ENCODE measurements at regions not wholly inside any gene's neighbourhood (a gene's known extent, or its start where the extent isn't known, plus 50 kb on each side); places are given as distances from the start of the nearest gene placed in this dataset.
"Not testable (repeated sequence)": the region's sequence is repeated elsewhere in the genome, so short reads cannot be mapped to it uniquely, and the experiment has no call there.

GRCh38 chr7:119256001-119256400 lies 1017.0 kb upstream of the KCND2 start:
- no peaks in the 10 kb centered on the region for H3K27me3 Mint-ChIP-seq
- no peak overlapping the region for H3K4me3 Mint-ChIP-seq
- no peaks in the 10 kb centered on the region for H3K4me1 Mint-ChIP-seq (ENCODE audit: low read depth in 2 of 2)
- DNase-seq (ENCODE audit: low spot score) (no peak), ATAC-seq (no peak)
- H3K27ac Mint-ChIP-seq = no peak overlapping the region
- no peaks in the 10 kb centered on the region for H3K36me3 Mint-ChIP-seq
- H3K9me3 Mint-ChIP-seq = no peaks in the 10 kb centered on the region

DNA sequence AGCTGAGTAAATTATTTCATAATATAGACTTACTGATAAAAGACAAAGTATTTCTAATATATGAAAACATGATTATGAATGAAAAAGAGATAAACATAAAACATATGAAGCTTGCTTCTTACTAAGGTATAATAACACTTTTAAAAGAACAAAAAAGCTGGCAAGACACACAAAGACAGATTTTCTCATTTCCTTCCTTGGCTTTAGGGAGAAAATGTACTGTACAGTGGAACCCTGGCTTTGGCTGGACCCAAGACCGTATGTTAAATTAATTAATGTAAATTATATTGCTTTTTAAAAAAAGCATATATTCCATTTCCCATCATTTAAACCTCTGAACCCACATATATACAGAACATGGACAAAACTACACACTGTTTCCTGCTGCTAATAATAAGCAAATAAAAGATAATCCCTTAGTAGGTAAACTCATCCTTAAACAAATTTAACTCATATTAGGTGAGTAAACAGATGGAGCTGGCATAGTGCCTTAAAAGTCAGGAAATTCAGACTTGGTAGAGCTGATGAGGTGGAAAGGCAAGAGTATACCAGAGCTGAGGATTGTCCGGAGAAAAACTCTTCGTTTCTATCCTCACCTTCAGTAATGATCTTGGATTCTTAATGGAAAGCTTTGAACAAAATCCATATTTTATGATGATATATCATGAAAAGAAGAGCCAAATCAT lies 1016.4 kb upstream of the KCND2 start:
- ATAC-seq = no peak
- H3K4me1 Mint-ChIP-seq (ENCODE audit: low read depth in 2 of 2) = no peaks in the 10 kb centered on the region
- no peaks in the 10 kb centered on the region for H3K27me3 Mint-ChIP-seq
- H3K4me3 Mint-ChIP-seq = no peak overlapping the region
- H3K27ac Mint-ChIP-seq = no peak overlapping the region
- DNase-seq (ENCODE audit: low spot score) = no peak
- no peaks in the 10 kb centered on the region for H3K9me3 Mint-ChIP-seq
- no peaks in the 10 kb centered on the region for H3K36me3 Mint-ChIP-seq

GRCh38 chr7:119266790-119267189 lies 1006.2 kb upstream of the KCND2 start:
- not testable (repeated sequence) for ATAC-seq; H3K27ac Mint-ChIP-seq; H3K36me3 Mint-ChIP-seq; H3K4me3 Mint-ChIP-seq; H3K27me3 Mint-ChIP-seq; DNase-seq (ENCODE audit: low spot score); H3K9me3 Mint-ChIP-seq; H3K4me1 Mint-ChIP-seq (ENCODE audit: low read depth in 2 of 2)

- ATAC-seq (no peak), DNase-seq (ENCODE audit: low spot score) (no peak)
- H3K27ac Mint-ChIP-seq = no peak overlapping the region
- no peaks in the 10 kb centered on the region for H3K36me3 Mint-ChIP-seq
- no peaks in the 10 kb centered on the region for H3K27me3 Mint-ChIP-seq
- no peaks in the 10 kb centered on the region for H3K4me1 Mint-ChIP-seq (ENCODE audit: low read depth in 2 of 2)
- H3K4me3 Mint-ChIP-seq = no peak overlapping the region
- H3K9me3 Mint-ChIP-seq = peaks cover 10% of the 10 kb centered on the region
Observed at GRCh38 chr7:119270045-119270464, 1002.9 kb upstream of the KCND2 start.

- no peaks in the 10 kb centered on the region for H3K27me3 Mint-ChIP-seq
- H3K9me3 Mint-ChIP-seq = peaks cover 10% of the 10 kb centered on the region
- DNase-seq (ENCODE audit: low spot score) (no peak), ATAC-seq (no peak)
- H3K4me3 Mint-ChIP-seq = no peak overlapping the region
- H3K36me3 Mint-ChIP-seq = no peaks in the 10 kb centered on the region
- no peaks in the 10 kb centered on the region for H3K4me1 Mint-ChIP-seq (ENCODE audit: low read depth in 2 of 2)
- no peak overlapping the region for H3K27ac Mint-ChIP-seq
Observed at GRCh38 chr7:119270644-119271043, 1002.3 kb upstream of the KCND2 start.

GRCh38 chr7:119271147-119271779 lies 1001.7 kb upstream of the KCND2 start:
- DNase-seq (ENCODE audit: low spot score) = no peak
- H3K36me3 Mint-ChIP-seq = no peaks in the 10 kb centered on the region
- no peaks in the 10 kb centered on the region for H3K27me3 Mint-ChIP-seq
- no peak overlapping the region for H3K27ac Mint-ChIP-seq
- H3K4me1 Mint-ChIP-seq (ENCODE audit: low read depth in 2 of 2) = no peaks in the 10 kb centered on the region
- no peak overlapping the region for H3K4me3 Mint-ChIP-seq
- peaks cover 10% of the 10 kb centered on the region for H3K9me3 Mint-ChIP-seq
- ATAC-seq = no peak

GRCh38 chr7:119281181-119281846 lies 991.7 kb upstream of the KCND2 start:
- ATAC-seq (no peak), DNase-seq (ENCODE audit: low spot score) (no peak)
- Mint-ChIP-seq H3K36me3 (peaks cover 4% of the 10 kb centered on the region), H3K27ac (no peak overlapping the region), H3K27me3 (no peaks in the 10 kb centered on the region), H3K4me1 (ENCODE audit: low read depth in 2 of 2) (no peaks in the 10 kb centered on the region), H3K9me3 (peaks cover 29% of the 10 kb centered on the region), H3K4me3 (no peak overlapping the region)

GRCh38 chr7:119283353-119283752 lies 989.6 kb upstream of the KCND2 start:
- no peaks in the 10 kb centered on the region for H3K4me1 Mint-ChIP-seq (ENCODE audit: low read depth in 2 of 2)
- no peak overlapping the region for H3K4me3 Mint-ChIP-seq
- no peak for ATAC-seq
- H3K27me3 Mint-ChIP-seq = no peaks in the 10 kb centered on the region
- peaks cover 21% of the 10 kb centered on the region for H3K9me3 Mint-ChIP-seq
- no peak for DNase-seq (ENCODE audit: low spot score)
- H3K36me3 Mint-ChIP-seq = no peaks in the 10 kb centered on the region
- H3K27ac Mint-ChIP-seq = no peak overlapping the region

- H3K9me3 Mint-ChIP-seq = peaks cover 7% of the 10 kb centered on the region
- no peaks in the 10 kb centered on the region for H3K27me3 Mint-ChIP-seq
- DNase-seq (ENCODE audit: low spot score) = no peak
- no peak overlapping the region for H3K27ac Mint-ChIP-seq
- H3K4me1 Mint-ChIP-seq (ENCODE audit: low read depth in 2 of 2) = no peaks in the 10 kb centered on the region
- no peak for ATAC-seq
- H3K4me3 Mint-ChIP-seq = no peak overlapping the region
- H3K36me3 Mint-ChIP-seq = no peaks in the 10 kb centered on the region
Observed at GRCh38 chr7:119288416-119288815, 984.6 kb upstream of the KCND2 start.

GRCh38 chr7:119300341-119300740 lies 972.6 kb upstream of the KCND2 start:
- not testable (repeated sequence) for H3K27ac Mint-ChIP-seq; H3K27me3 Mint-ChIP-seq; DNase-seq (ENCODE audit: low spot score); H3K4me1 Mint-ChIP-seq (ENCODE audit: low read depth in 2 of 2); H3K4me3 Mint-ChIP-seq; H3K36me3 Mint-ChIP-seq; ATAC-seq
- H3K9me3 Mint-ChIP-seq = peaks cover 16% of the 10 kb centered on the region

- H3K4me3 Mint-ChIP-seq = no peak overlapping the region
- ATAC-seq (no peak), DNase-seq (ENCODE audit: low spot score) (no peak)
- H3K9me3 Mint-ChIP-seq = peaks cover 12% of the 10 kb centered on the region
- H3K4me1 Mint-ChIP-seq (ENCODE audit: low read depth in 2 of 2) = no peaks in the 10 kb centered on the region
- H3K36me3 Mint-ChIP-seq = no peaks in the 10 kb centered on the region
- no peak overlapping the region for H3K27ac Mint-ChIP-seq
- H3K27me3 Mint-ChIP-seq = no peaks in the 10 kb centered on the region
Observed at GRCh38 chr7:119320316-119320715, 952.7 kb upstream of the KCND2 start.

GRCh38 chr7:119329715-119330114 lies 943.3 kb upstream of the KCND2 start:
- no peaks in the 10 kb centered on the region for H3K27me3 Mint-ChIP-seq

DNA sequence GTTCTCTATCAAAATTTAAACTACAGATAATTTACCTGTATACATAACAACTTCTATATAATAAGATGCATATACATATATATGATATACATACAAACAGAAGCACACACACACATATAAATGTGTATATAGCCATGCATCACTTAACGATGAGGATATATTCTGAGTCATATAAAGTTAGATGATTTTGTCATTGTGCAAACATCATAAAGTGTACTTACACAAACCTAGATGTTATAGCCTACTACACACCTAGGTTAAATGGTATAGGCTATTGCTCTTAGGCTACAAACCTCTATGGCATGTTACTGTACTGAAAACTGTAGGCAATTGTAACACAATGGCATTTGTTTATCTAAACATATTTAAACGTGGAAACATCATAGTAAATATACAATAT lies 937.6 kb upstream of the KCND2 start:
- H3K9me3 Mint-ChIP-seq = peaks cover 7% of the 10 kb centered on the region
- no peak overlapping the region for H3K27ac Mint-ChIP-seq
- DNase-seq (ENCODE audit: low spot score) = no peak
- H3K4me1 Mint-ChIP-seq (ENCODE audit: low read depth in 2 of 2) = no peaks in the 10 kb centered on the region
- no peaks in the 10 kb centered on the region for H3K36me3 Mint-ChIP-seq
- H3K4me3 Mint-ChIP-seq = no peak overlapping the region
- no peak for ATAC-seq
- H3K27me3 Mint-ChIP-seq = no peaks in the 10 kb centered on the region

More at GRCh38 chr7:119329715-119330114, 943.3 kb upstream of the KCND2 start:
- Mint-ChIP-seq H3K4me1 (ENCODE audit: low read depth in 2 of 2) (no peaks in the 10 kb centered on the region), H3K4me3 (no peak overlapping the region), H3K9me3 (peaks cover 17% of the 10 kb centered on the region), H3K27ac (no peak overlapping the region), H3K36me3 (no peaks in the 10 kb centered on the region)
- no peak for DNase-seq (ENCODE audit: low spot score)
- no peak for ATAC-seq

DNA sequence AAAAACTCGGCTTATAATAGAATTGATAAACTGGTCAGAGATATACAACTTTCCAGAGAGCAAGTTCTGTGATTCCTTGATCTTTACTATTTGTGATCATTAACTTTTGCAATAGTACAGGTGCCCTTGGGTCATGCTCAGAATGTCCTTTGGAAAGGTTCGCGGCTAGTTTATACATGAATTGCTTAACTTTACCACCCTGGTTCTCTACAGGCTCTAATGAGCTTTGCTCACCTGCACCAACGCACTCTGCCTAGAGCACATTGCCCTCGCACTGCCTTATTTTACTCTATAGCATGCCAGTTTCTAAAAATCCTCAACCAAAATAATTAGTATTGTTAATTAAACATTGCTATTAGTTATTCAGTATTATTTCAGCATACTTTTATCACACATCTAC lies 931.2 kb upstream of the KCND2 start:
- no peak for ATAC-seq
- no peak for DNase-seq (ENCODE audit: low spot score)
- H3K36me3 Mint-ChIP-seq = peaks cover 4% of the 10 kb centered on the region
- no peaks in the 10 kb centered on the region for H3K4me1 Mint-ChIP-seq (ENCODE audit: low read depth in 2 of 2)
- H3K4me3 Mint-ChIP-seq = no peak overlapping the region
- no peaks in the 10 kb centered on the region for H3K27me3 Mint-ChIP-seq
- no peak overlapping the region for H3K27ac Mint-ChIP-seq
- peaks cover 18% of the 10 kb centered on the region for H3K9me3 Mint-ChIP-seq

Data from natural killer cell treated with Interleukin-12 subunit alpha and Interleukin-12 subunit beta and Interleukin-15 and Interleukin-18, amount 100 ng/mL, for 72 hours (primary cell).